Thoracic aorta (tissue), 2 donors: ENCODE measurements at regions not wholly inside any gene's neighbourhood (a gene's known extent, or its start where the extent isn't known, plus 50 kb on each side); places are given as distances from the start of the nearest gene placed in this dataset.

Source experiments
- ATAC-seq: fragments of 150-250 bp; one replicate; pipeline ENCODE4 v1.8.0; 2017; ENCODE audit warnings: low read depth; ENCODE audit not compliant: insufficient number of reproducible peaks, low FRiP score
- DNase-seq: peaks from one replicate; pipeline ENCODE4 v3.0.0-alpha.2; 2020; ENCODE audit warnings: low spot score
- H3K27ac ChIP-seq, 2 donors: fragments of 200-600 bp; sonication (generic); 1 replicate in 1 of 2; 2 replicates in 1 of 2; pipeline ENCODE4 v1.5.1; 2016; ENCODE audit warnings: mild to moderate bottlenecking in 2 of 2, moderate library complexity in 2 of 2
- H3K27me3 ChIP-seq: fragments of 200-600 bp; sonication (generic); replicated peaks from 2 replicates; pipeline ENCODE4 v1.6.0; 2016; ENCODE audit warnings: mild to moderate bottlenecking; ENCODE audit not compliant: insufficient read depth
- H3K36me3 ChIP-seq: fragments of 200-600 bp; sonication (generic); one replicate; pipeline ENCODE4 v1.5.1; 2016
- H3K4me1 ChIP-seq, 2 donors: fragments of 200-600 bp; sonication (generic); 1 replicate in 1 of 2; 2 replicates in 1 of 2; pipeline versions ENCODE4 v1.5.1 to v1.6.0; 2016; ENCODE audit warnings: low read depth in 2 of 2, mild to moderate bottlenecking in 1 of 2; ENCODE audit not compliant: control insufficient read depth in 1 of 2
- H3K4me3 ChIP-seq: fragments of 200-600 bp; sonication (generic); 2 replicates; pipeline ENCODE4 v1.5.1; 2016; ENCODE audit warnings: mild to moderate bottlenecking
- H3K9me3 ChIP-seq: fragments of 200-600 bp; sonication (generic); 2 replicates; pipeline ENCODE4 v1.5.1; 2016
- CTCF ChIP-seq: fragments of 200-600 bp; sonication (generic); IDR thresholded peaks from one replicate; pipeline ENCODE4 v1.5.1; 2019; ENCODE audit warnings: antibody characterized with exemption

- TF ChIP-seq CTCF, result no peak
- Histone ChIP-seq H3K27me3 (no peaks in the 10 kb centered on the region), H3K36me3 (no peaks in the 10 kb centered on the region), H3K27ac (no peak overlapping the region), H3K4me1 (peaks cover 0 to 18% of the 10 kb centered on the region in 2 donors), H3K9me3 (peaks cover 7% of the 10 kb centered on the region), H3K4me3 (no peak overlapping the region)
- ATAC-seq (no peak), DNase-seq (no peak)
These were observed 63.0 kb downstream of the CPN2 start for GRCh38 chr3:194287977-194288706.
